ENCODE measurements at regions not wholly inside any gene's neighbourhood (a gene's known extent, or its start where the extent isn't known, plus 50 kb on each side); places are given as distances from the start of the nearest gene placed in this dataset.
A peak's percentile ranks its signal among the peaks of the same experiment; 100 is the strongest.

- TF ChIP-seq, protein P1, sequence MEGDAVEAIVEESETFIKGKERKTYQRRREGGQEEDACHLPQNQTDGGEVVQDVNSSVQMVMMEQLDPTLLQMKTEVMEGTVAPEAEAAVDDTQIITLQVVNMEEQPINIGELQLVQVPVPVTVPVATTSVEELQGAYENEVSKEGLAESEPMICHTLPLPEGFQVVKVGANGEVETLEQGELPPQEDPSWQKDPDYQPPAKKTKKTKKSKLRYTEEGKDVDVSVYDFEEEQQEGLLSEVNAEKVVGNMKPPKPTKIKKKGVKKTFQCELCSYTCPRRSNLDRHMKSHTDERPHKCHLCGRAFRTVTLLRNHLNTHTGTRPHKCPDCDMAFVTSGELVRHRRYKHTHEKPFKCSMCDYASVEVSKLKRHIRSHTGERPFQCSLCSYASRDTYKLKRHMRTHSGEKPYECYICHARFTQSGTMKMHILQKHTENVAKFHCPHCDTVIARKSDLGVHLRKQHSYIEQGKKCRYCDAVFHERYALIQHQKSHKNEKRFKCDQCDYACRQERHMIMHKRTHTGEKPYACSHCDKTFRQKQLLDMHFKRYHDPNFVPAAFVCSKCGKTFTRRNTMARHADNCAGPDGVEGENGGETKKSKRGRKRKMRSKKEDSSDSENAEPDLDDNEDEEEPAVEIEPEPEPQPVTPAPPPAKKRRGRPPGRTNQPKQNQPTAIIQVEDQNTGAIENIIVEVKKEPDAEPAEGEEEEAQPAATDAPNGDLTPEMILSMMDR (IDR thresholded peaks at IDR 0.05; ENCODE audit: insufficient read depth, low read length): no peak
- no peak overlapping the region for H3K4me3 ChIP-seq (ENCODE audit: low read depth, low read length)
- no peak for DNase-seq (ENCODE audit: low read depth)
Measured at GRCh38 chr17:13387236-13387635, 214.5 kb downstream of the HS3ST3A1 start.

GRCh38 chr17:13385481-13385911, 216.2 kb downstream of the HS3ST3A1 start:
- TF ChIP-seq, protein P1 (IDR thresholded peaks at IDR 0.05; ENCODE audit: insufficient read depth, low read length): no peak
- no peak for DNase-seq (ENCODE audit: low read depth)
- H3K4me3 ChIP-seq (ENCODE audit: low read depth, low read length): no peak overlapping the region

GRCh38 chr17:13384626-13385025, 217.1 kb downstream of the HS3ST3A1 start:
- TF ChIP-seq, protein P1 (IDR thresholded peaks at IDR 0.05; ENCODE audit: insufficient read depth, low read length): no peak
- DNase-seq (ENCODE audit: low read depth): no peak
- no peak overlapping the region for H3K4me3 ChIP-seq (ENCODE audit: low read depth, low read length)

GRCh38 chr17:13378361-13378760, 223.4 kb downstream of the HS3ST3A1 start:
- TF ChIP-seq, protein P1 (IDR thresholded peaks at IDR 0.05; ENCODE audit: insufficient read depth, low read length): no peak
- no peak overlapping the region for H3K4me3 ChIP-seq (ENCODE audit: low read depth, low read length)
- DNase-seq (ENCODE audit: low read depth): no peak

DNA sequence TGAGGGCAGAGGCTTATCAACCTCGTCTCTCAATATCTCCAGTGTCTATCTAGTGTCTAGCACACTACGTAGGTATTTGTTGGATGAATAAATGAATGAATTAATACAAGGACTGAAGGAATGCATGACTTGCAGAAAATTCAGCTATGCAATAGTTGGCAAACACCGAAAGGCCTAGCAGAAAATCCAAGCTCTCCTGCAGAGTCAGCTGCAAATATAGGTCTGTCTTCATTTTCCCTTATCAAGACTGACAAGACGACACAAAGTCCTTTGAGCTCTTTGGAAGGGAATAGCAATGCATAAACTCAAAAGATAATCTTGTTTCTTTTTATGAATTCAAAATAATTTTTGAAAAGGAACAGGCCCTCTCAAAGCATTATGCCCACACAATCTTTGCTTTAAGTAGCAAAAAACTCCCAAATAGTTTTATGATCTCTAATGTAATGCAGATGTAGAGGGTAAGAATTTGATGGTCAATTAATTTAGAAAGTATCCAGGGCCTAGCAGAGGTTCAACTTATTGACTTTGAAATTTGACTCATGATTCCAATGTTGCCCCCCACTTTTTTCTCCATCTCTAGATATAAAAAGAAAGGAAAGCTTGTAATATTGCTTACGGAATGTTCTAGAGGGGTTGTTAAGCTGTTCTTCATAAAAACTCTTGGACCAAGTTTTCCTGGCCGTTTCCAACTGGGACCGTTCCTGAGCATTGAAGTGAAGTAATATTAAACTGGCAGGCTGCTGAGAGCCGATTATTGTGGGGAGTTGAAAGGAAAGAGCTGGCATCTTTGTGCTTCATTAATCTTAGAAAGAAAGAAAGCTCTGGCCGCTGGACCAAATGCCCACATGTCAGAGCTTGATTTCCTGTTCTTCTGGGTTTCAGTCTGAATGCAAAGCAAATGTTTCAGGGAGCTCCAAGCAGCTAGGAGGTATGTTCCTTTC, 227.3 kb downstream of the HS3ST3A1 start:
- TF ChIP-seq, protein P1 (IDR thresholded peaks at IDR 0.05; ENCODE audit: insufficient read depth, low read length): no peak
- DNase-seq (ENCODE audit: low read depth): peak; percentile 69
- no peak overlapping the region for H3K4me3 ChIP-seq (ENCODE audit: low read depth, low read length)

GRCh38 chr17:13372432-13372831, 229.3 kb downstream of the HS3ST3A1 start:
- no peak overlapping the region for H3K4me3 ChIP-seq (ENCODE audit: low read depth, low read length)
- DNase-seq (ENCODE audit: low read depth): no peak
- TF ChIP-seq, protein P1 (IDR thresholded peaks at IDR 0.05; ENCODE audit: insufficient read depth, low read length): no peak
